ENCODE measurements at regions not wholly inside any gene's neighbourhood (a gene's known extent, or its start where the extent isn't known, plus 50 kb on each side); places are given as distances from the start of the nearest gene placed in this dataset.

DNA sequence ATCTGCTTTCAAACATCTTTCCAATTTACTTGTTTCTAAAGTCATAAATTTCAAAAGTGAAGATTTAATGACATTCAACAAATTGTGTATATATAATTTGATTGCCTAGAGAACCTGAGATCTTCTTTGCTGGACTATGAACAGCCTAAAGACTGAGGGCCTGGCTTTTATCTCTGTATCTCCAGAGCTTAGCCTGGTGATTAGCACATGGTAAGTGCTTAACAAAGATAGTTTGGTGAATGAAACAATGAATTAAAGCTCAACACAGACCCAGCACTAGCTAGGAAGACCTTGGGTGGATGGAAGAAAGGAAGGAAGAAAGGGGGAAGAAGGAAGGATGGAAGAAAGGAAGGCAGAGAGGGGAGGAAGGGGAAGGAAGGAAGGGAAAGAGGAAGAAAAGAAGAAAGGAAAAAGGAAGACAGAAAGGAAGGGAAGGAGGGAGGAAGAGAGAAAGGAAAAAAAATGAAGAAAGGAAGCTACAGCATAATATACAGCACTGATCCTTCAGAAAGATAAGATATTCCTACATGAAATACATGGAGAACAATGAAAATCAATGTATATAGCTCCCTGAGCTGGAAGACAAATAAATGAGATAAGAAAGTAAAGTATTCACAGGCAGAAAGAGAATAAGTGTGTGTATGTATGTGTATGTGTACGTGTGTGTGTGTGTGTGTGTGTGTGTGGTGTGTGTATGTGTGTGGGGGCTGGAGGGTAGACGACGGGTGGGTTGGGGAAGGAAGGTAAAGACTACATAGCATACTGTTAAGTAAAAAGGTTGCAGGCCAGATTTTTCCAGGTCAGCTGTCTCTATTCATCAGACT, 318.2 kb downstream of the TNS1 start:
- no peak for TF ChIP-seq POLR2A (IDR thresholded peaks at IDR 0.05)
- TF ChIP-seq, protein P1, sequence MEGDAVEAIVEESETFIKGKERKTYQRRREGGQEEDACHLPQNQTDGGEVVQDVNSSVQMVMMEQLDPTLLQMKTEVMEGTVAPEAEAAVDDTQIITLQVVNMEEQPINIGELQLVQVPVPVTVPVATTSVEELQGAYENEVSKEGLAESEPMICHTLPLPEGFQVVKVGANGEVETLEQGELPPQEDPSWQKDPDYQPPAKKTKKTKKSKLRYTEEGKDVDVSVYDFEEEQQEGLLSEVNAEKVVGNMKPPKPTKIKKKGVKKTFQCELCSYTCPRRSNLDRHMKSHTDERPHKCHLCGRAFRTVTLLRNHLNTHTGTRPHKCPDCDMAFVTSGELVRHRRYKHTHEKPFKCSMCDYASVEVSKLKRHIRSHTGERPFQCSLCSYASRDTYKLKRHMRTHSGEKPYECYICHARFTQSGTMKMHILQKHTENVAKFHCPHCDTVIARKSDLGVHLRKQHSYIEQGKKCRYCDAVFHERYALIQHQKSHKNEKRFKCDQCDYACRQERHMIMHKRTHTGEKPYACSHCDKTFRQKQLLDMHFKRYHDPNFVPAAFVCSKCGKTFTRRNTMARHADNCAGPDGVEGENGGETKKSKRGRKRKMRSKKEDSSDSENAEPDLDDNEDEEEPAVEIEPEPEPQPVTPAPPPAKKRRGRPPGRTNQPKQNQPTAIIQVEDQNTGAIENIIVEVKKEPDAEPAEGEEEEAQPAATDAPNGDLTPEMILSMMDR (IDR thresholded peaks at IDR 0.05) = no peak

Measured in testis (tissue), 2 donors.